ENCODE measurements at regions not wholly inside any gene's neighbourhood (a gene's known extent, or its start where the extent isn't known, plus 50 kb on each side); places are given as distances from the start of the nearest gene placed in this dataset.
"Not testable (repeated sequence)": the region's sequence is repeated elsewhere in the genome, so short reads cannot be mapped to it uniquely, and the experiment has no call there.

DNA sequence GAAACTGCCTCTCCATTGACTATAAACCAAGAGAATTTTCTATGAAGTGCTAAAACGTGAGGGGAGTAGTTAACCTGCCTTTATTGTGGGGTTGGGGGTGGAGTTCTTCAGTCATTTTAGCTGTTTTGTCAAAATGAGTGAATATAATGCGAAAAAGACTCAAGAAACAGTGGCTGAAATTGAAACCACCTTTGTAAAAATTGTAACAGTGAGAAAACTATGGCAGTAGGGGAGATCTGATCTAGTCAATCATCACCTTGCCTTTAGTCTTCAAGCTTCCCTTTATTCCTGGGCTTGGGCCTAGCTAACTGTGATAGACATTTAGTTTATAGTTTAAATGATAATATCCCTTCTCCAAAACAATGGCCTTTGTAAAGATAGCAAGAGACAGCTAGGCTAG lies 1927.3 kb downstream of the STIM2 start:
- DNase-seq (ENCODE audit: low read depth, low spot score) = no peak

DNA sequence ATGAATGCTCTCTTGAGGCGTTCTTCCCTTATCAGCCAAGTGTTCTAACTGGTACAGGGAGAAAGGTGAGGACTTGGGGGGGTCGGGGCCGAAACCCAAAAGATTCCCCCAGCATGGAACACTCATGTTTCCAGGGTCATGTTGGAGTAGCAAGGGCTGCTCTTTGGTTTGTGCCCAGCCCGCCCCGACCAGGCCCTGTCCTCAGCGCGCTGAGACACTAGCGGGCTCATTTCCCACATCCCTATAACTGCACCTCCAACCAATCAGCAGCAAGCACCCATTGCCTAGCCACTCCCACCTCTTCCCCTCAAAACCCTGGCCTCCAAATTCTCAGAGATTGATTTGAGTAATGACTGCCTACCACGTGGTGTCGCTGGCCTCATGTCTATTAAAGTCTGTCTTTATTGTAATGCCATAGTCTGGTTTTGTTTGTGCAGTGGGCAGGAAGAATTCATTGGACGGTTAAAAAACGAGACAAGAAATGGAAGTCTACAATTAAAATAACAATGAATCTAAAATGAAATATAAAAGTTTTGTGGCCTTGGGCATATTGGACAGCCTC lies 1928.4 kb downstream of the STIM2 start:
- DNase-seq (ENCODE audit: low read depth, low spot score) = no peak

DNA sequence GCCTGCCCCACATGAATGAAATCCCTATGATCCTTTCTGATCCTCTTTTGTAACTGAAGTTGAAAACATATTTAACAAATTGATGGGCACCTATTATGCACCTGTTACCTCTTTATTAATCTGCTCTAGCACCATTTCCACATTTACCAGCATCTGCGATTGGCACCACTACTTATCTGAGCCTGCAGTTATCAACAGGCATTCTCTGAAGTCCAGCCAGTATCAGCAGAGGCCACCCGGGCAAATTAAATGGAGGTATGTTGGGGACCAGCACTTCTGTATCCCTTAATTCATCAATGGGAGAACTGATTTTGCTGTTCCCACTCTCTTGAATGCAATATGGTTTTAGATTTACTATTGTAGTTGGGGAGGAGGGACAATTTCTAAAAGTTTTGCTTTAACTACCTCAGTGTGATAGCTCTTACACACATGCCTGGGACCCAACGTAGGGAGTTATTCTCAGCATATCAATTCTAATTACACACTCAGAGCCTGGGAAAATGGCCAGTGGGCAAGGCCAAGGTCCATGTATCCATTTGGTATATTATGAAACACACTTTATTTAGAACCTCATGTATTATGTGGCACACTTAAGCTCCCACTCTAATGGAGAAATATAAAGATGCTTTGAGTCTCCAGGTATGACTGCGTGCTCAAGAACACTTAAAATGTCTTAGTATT lies 1927.1 kb upstream of the PCDH7 start:
- no peak for DNase-seq (ENCODE audit: low read depth, low spot score)

DNA sequence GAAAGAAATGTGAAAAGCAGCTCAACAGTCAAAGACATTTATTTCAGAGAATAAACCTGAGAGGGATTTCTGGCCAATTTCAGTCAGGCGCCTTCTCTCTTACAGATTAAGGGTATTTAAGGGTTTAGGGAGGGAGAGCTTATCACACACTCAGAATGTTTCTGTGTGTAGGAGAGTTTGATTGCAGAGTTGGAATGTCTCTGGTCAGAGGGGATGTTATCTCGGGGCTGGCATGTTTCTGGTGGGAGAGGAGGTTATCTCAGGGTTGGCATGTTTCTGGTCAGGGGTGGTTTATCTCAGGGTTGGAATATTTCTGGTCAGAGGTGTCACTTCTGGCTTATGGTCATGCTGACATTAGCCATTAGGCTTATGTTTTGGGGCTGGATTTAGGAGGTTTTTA lies 1920.5 kb upstream of the PCDH7 start:
- no peak for DNase-seq (ENCODE audit: low read depth, low spot score)

DNA sequence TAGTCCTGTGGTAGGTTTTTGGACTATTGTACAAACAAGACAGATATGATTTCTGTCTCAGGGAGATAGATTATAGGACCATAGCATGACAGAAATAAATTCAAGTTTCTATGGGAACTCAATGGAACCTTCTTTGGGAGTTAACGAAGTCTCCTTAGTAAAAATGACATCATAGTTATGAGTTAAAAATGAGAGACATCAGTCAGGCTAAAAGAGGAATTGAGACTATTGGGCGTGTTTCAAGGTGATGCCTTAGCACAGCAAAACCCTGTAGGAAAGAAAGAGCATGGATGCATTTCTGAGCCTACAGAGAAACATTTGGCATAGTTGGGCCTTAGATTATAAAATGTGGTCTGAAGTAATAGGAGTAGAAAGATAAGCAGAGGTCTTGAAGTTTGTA lies 1909.1 kb upstream of the PCDH7 start:
- DNase-seq (ENCODE audit: low read depth, low spot score) = no peak

DNA sequence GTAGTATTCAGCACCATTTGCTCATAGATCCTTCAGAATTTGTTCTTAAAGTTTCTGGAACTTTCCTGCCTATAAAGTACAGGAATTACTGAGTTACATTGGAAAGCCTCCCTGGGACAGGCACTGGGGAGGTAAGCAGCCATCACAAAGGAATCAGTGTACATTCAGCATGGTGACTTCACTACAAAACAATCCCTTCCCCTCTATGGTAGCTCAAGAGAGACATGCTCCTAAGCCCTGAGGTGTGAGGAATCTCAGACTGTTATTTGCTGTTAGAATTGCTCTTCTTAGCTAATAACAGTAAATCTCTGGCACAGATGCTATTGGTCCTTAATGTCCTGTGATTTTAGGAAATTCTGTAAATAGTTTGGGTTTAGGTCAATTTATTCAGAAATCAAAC lies 1898.0 kb upstream of the PCDH7 start:
- DNase-seq (ENCODE audit: low read depth, low spot score) = no peak

DNA sequence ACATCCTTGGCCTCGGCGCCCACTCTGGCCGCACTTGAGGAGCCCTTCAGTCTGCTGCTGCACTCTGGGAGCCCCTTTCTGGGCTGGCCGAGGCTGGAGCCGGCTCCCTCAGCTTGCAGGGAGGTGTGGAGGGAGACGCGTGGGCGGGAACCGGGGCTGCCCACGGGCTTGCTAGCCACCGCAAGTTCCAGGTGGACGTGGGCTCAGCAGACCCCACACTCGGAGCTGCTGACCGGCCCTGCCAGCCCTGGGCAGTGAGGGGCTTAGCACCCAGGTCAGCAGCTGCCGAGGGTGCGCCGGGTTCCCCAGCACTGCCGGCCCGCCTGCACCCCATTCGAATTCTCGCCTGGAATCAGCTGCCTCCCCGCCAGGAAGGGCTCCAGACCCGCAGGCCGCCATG lies 1892.3 kb upstream of the PCDH7 start:
- no peak for DNase-seq (ENCODE audit: low read depth, low spot score)

DNA sequence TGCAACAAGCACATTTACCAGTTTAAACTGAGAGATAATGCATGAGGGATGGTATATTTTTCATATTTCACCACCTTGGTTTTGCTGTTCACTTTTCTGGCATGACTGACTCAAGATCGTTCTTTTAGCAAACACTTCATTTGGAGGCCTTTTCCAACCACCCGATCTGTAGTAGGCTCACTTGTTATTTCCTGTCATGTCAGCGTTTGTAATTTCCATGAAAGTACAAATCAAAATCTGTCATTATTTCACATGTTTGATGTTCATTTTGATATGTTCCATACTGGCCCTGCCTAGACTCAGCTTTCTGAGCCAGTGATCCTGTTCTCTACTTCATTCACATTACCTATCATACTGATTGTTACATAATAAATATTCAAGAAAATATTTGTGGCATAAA lies 1888.3 kb upstream of the PCDH7 start:
- no peak for DNase-seq (ENCODE audit: low read depth, low spot score)

DNA sequence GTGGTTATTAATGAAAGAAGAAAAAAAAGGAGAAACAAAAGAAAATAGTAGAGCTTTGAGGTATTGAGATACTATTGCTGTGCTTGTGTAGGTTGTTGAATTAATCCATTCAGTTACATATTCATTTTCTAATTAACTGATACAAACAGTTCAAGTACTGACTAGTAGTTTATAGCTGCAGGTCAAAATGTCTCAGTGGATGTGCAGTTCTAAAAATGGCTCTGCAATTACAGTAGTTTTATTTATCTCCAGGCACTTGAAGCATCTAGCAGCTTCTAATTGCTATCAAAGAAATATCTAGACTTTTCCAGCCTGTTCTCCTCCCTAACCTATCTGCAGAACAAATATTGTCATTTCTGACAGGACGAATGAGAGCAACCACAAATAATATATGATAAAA lies 1887.7 kb upstream of the PCDH7 start:
- DNase-seq (ENCODE audit: low read depth, low spot score) = no peak

DNA sequence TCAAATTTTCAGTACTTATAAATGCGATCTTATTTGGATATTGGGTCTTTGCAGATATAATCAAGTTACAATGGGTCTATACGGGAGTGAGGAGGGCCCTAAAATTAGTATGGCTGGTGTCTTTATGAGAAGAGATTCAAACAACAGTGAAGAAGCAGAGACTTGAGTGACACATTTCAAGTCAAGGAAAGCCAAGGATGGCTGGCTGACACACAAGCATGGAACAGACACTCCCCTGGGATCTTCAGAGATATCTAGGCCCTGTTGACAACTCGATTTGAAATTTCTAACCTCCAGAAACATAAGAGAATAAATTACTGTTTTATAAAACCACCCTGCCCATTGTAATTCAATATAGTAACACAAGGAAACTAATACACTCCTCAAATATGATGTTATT lies 1886.0 kb upstream of the PCDH7 start:
- no peak for DNase-seq (ENCODE audit: low read depth, low spot score)

DNA sequence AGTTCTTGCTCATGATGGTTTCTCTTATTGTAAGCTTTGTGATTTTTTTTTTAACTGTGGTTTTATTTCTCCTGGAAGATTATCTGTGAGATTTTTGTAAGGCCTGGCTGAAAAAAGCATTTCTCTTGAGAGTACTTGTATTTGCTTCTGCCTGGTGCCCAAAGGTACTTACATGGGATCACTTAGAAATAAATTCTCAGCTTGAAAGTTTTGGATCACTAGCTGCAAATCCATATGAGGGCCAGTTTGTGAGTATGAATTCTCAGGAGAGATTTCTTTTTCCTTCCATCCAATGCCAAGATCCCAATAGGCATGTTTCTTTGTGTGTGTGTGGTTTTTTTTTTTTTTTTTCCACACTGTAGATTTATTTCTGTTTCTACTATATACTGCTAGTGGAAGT lies 1884.7 kb upstream of the PCDH7 start:
- DNase-seq (ENCODE audit: low read depth, low spot score) = no peak

DNA sequence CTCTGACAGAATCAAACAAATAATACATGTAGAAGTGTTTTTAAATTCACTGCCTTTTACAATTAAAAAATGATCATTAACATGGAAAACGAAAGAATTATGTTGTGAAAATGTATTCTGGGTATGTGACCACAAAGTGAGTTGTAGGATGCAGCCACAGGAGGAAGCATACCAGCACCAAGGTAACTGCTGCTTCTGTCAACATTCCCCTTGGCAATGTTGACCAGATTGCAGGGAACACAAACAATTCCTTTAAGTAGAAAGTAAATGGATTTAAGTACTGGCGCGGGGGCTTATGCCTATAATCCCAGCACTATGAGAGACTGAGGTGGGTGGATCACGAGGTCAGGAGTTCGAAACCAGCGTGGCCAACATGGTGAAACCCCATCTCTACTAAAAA lies 1877.9 kb upstream of the PCDH7 start:
- DNase-seq (ENCODE audit: low read depth, low spot score) = no peak

DNA sequence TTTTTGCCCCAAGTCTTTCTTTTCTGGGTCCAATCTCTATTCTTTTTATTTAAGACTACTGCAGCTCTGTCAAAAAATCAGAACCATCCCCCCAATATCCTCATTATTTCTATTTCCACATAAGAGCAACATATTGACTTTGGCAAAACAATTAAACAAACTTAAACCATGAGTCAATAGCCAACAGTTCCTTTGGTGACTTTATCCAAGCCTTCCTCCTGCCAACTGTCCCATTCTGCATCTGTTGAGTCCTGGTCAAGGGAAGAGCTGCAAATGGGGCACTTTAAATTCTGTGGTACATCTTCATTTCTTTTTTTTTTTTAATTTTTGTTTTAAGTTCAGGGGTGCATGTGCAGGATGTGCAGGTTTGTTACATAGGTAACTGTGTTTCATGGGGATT lies 1875.0 kb upstream of the PCDH7 start:
- no peak for DNase-seq (ENCODE audit: low read depth, low spot score)

DNA sequence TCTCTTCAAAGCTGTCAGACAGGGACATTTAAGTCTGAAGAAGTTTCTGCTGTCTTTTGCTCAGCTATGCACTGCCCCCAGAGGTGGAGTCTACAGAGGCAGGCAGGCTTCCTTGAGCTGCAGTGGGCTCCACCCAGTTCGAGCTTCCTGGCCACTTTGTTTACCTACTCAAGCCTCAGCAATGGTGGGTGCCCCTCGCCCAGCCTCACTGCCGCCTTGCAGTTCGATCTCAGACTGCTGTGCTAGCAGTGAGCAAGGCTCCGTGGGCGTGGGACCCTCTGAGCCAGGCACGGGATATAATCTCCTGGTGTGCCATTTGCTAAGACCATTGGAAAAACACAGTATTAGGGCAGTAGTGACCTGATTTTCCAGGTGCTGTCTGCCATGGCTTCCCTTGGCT lies 1863.1 kb upstream of the PCDH7 start:
- not testable (repeated sequence) for DNase-seq (ENCODE audit: low read depth, low spot score)

DNA sequence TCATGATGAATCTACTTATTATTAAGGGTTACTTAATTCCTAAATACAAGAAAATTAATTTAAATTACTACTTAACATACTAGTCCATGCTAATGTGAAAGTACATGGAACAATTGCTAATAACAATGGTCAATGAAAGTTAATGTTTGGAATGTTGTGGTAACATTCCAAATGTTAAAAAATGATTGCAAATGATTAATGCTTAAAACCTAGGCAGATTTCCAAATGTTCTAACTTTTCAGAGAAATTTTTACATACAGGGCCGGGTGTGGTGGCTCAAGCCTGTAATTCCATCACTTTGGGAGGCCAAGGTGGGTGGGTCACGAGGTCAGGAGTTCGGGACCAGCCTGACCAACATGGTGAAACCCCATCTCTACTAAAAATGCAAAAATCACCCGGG lies 1851.3 kb upstream of the PCDH7 start:
- no peak for DNase-seq (ENCODE audit: low read depth, low spot score)

DNA sequence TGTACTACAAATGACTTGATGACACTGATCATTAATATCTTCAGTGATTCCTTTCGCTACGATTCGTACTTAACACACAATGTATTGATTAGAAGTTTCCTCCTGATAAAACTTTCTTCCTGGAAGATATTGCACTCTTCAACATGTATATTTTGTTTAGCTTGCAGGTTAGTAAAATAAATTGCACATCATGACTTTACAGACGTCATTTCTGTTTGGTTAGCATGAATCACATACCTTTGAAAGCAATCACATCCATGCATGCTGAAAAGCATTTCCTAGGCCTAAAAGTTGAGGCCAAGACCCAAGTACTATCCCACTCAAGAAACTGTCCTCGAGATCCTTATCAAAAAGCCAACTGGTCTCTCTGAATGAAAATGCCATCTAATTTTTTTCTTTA lies 1841.0 kb upstream of the PCDH7 start:
- DNase-seq (ENCODE audit: low read depth, low spot score) = no peak

DNA sequence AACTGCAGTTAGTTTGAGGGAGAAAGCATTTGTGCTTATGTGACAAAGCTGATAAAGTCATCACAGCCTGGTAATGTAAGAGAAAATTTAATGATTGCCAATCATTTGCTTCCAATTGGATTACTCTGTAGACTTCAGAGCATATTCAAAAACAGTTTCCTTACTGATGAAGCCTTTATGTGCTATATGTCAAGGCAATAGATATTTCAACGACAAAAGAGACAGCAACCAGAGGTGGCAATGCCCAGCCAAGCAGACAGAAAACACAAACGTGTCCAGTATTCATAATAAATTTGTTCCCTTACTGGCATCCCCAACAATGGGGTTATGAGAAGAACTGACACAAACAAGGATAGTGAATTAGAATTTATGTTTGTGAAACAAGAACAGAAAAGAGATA lies 1840.3 kb upstream of the PCDH7 start:
- no peak for DNase-seq (ENCODE audit: low read depth, low spot score)

DNA sequence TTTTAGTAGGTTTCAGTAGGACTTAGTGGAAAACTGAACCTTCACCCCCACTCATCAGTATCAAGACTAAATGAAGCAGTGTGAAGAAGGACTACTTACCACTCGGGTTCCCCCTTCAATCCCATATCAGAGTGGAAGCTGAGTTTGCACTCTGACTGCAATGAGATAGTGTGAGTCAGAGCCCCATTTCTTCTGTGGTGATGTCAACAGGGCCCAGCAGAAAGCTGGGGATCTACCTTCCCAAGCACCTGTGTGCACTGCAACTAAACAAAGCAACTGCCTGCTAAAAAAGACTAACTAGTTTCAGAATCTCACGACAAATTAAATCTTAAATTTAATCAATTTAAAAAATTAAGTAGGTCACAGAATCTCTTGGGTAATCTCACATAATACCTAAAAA lies 1837.0 kb upstream of the PCDH7 start:
- DNase-seq (ENCODE audit: low read depth, low spot score) = no peak

DNA sequence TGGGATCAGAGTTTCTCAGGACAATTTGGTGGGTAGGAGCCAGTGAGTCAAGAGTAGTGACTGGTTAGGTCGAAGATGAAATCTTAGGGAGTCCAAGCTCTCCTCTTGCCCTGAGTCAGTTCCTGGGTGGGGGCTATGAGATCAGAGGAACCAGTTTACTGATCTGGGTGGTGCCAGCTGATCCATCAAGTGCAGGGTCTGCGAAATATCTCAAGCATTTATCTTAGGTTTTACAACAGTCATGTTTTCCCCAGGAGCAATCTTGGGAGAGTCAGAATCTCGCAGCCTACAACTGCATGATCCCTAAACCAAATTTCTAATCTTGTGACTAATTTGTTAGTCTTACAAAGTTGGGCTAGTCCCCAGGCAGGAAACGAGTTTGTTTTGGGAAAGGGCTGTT lies 1833.2 kb upstream of the PCDH7 start:
- no peak for DNase-seq (ENCODE audit: low read depth, low spot score)

DNA sequence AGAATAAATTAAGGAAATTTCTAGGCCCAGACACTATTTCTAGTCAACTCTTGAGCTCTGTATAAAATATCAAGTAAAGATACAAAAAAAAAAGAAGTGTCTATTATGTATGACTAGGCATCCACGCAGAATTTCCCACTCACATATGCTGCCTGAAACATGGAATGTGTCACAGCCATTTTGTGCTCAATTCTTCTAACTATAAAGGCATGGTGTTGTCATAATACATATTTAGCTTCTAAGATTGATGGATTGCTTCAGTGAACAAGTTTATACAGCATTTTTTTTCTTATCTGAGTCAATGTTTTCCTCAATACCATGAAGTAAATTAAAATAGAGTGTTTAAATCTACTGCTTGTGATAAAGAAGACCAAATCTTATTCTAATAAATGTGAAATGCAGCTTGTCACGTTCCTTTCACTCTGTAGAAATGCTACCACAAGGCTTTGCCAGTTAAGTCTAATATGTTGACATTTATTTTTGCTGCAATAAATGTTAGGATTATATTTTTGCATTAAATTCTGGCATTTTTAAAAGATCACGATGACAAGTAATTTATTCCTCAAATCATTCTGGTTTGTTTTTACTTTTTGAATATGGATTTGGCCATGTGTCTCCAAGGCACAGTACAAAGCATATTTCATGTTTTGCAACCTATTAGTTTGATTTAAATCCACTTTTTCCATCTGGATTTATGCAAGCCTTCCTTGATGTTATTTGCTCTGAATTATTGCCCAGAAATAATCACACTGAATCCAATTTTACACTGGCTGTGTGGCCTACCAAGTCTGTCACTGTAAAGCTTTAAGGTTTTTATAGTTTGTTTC lies 1829.0 kb upstream of the PCDH7 start:
- DNase-seq (ENCODE audit: low read depth, low spot score) = no peak

DNA sequence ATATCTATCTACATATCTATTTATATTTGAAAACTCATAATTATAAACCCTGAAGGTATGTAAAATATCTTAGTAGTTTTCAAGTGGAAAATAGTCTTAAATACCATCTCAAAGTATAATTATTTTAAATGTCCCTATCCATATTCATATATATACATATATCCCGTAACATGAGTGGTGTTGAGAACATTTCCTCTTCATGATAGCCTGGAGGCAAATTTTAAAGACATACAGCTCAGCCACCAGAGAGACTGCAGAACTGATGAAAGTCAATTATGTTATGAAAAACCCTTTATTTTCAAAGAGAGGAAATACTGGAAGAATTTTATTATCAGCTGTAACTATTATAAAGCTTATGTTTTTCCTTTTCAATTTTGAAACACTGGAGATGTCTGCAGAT lies 1806.7 kb upstream of the PCDH7 start:
- no peak for DNase-seq (ENCODE audit: low read depth, low spot score)

DNA sequence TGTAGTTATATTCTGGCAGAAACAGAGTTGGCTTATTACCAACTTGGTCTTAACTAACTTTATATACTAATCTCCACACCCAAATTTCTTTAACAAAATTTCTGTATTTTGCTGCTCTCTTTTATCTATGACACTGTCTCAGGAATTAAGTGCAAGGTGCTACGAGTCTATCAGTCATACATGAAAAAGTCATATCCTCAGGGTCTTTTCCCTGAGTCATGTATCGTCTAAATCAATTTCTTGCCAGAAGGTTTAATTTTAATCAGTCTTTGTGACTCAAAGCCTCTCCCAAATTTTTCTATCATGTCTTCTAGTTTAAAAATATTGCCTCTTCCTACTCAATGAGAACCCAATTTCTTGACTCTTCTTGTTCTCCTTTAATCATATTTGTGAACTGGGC lies 1803.6 kb upstream of the PCDH7 start:
- DNase-seq (ENCODE audit: low read depth, low spot score) = no peak

DNA sequence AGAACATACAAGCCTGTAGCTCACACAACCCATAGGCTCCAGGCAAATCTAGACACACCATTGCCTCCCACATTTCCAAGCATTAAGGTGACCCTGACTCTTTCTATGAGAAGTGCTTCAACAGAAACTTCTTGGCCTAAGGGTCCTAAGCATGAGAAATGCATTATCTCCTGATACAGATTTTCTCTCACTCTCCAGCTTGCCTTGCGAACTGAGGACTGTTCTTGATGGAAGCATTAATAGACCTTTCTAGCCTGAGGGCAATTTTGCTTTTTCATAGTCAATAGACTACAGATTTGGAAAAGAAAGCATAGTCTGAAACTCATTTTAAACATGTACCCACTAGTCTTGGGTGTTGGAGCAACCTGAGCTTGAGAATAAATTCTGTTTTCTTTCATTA lies 1801.3 kb upstream of the PCDH7 start:
- DNase-seq (ENCODE audit: low read depth, low spot score) = no peak

Measured in smooth muscle cell of the brain vasculature (primary cell).